Ascending aorta (tissue), 2 donors: ENCODE measurements at regions not wholly inside any gene's neighbourhood (a gene's known extent, or its start where the extent isn't known, plus 50 kb on each side); places are given as distances from the start of the nearest gene placed in this dataset.

Experiments
- DNase-seq, 2 donors: peaks; one replicate each; pipeline ENCODE4 v3.0.0-alpha.2; 2019; ENCODE audit warnings: low spot score in 2 of 2
- H3K27ac ChIP-seq, 2 donors: fragments of 200-600 bp; sonication (generic); one replicate each; pipeline ENCODE4 v1.5.1; 2016 to 2017; ENCODE audit warnings: mild to moderate bottlenecking in 1 of 2
- H3K27me3 ChIP-seq: fragments of 200-600 bp; sonication (generic); one replicate; pipeline ENCODE4 v1.5.1; 2017
- H3K36me3 ChIP-seq, 2 donors: fragments of 200-600 bp; sonication (generic); one replicate each; pipeline ENCODE4 v1.5.1; 2016
- H3K4me1 ChIP-seq, 2 donors: fragments of 200-600 bp; sonication (generic); one replicate each; pipeline ENCODE4 v1.5.1; 2016 to 2017; ENCODE audit warnings: mild to moderate bottlenecking in 1 of 2
- H3K4me3 ChIP-seq, 2 donors: fragments of 200-600 bp; sonication (generic); one replicate each; pipeline ENCODE4 v1.5.1; 2016 to 2017; ENCODE audit warnings: mild to moderate bottlenecking in 1 of 2
- H3K9me3 ChIP-seq, 2 donors: fragments of 200-600 bp; sonication (generic); one replicate each; pipeline ENCODE4 v1.5.1; 2016
- CTCF ChIP-seq, 3 experiments: fragments of 200-600 bp in 2 of 3; fragments of 450-650 bp in 1 of 3; sonication (generic) in 2 of 3; IDR thresholded peaks; one replicate each; pipeline ENCODE4 v1.5.1; 2016 to 2019; ENCODE audit warnings: antibody characterized with exemption in 3 of 3, mild to moderate bottlenecking in 1 of 3, moderate library complexity in 1 of 3
- intact Hi-C: fragments of 100-400 bp; cut with DNase I; formaldehyde crosslinking; loops from one replicate; pipeline ENCODE4 v1.15.1; 2023

GRCh38 chr4:126221717-126222340, 907.1 kb downstream of the FAT4 start:
- Histone ChIP-seq H3K27me3 (no peaks in the 10 kb centered on the region), H3K9me3 (no peaks in the 10 kb centered on the region), H3K4me3 (no peak overlapping the region), H3K27ac (no peak overlapping the region), H3K36me3 (no peaks in the 10 kb centered on the region), H3K4me1 (no peaks in the 10 kb centered on the region)
- no peak for DNase-seq
- intact Hi-C loops, result no loop called here
- no peak for TF ChIP-seq CTCF (IDR thresholded peaks at IDR 0.05)

- peak in 2 of 3 experiments; percentile 35 to 45 for TF ChIP-seq CTCF (IDR thresholded peaks at IDR 0.05)
- Histone ChIP-seq H3K9me3 (no peaks in the 10 kb centered on the region), H3K4me1 (no peaks in the 10 kb centered on the region), H3K36me3 (no peaks in the 10 kb centered on the region), H3K27ac (no peak overlapping the region), H3K4me3 (no peak overlapping the region), H3K27me3 (no peaks in the 10 kb centered on the region)
- no peak for DNase-seq
- intact Hi-C loops, result no loop called here
Observed at GRCh38 chr4:126223784-126224407, 909.1 kb downstream of the FAT4 start.

DNA sequence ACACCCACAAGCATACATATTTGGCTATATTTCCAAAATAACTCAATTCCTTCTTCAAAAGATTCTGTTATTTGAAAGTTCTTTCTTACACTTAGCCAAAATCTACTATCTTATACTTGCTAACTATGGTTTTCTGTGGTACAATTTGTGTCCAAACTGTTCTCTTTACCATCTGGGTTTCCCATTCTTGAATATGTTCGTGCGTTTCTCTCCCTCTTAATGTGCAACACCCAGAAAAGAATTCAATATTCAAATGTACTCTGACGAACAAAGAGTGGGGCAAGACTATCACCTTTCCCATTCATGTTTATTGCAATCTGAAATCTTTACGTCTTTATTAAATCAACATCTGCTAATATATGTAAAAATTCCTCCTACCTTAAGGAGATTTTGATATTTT, 912.7 kb downstream of the FAT4 start:
- no peak for DNase-seq
- Histone ChIP-seq H3K4me1 (no peaks in the 10 kb centered on the region), H3K9me3 (no peaks in the 10 kb centered on the region), H3K36me3 (no peaks in the 10 kb centered on the region), H3K27me3 (no peaks in the 10 kb centered on the region), H3K4me3 (no peak overlapping the region), H3K27ac (no peak overlapping the region)
- TF ChIP-seq CTCF (IDR thresholded peaks at IDR 0.05), result no peak
- intact Hi-C loops, result no loop called here

- intact Hi-C loops, result no loop called here
- no peaks in the 10 kb centered on the region for H3K27me3 ChIP-seq
- peaks cover 0 to 12% of the 10 kb centered on the region in 2 donors for H3K9me3 ChIP-seq
- no peak for TF ChIP-seq CTCF (IDR thresholded peaks at IDR 0.05)
- H3K36me3 ChIP-seq, result no peaks in the 10 kb centered on the region
- no peaks in the 10 kb centered on the region for H3K4me1 ChIP-seq
- DNase-seq, result no peak
- H3K4me3 ChIP-seq, result no peak overlapping the region
- H3K27ac ChIP-seq, result no peak overlapping the region
Observed at GRCh38 chr4:126230269-126230668, 915.5 kb downstream of the FAT4 start.

GRCh38 chr4:126233483-126233882, 918.7 kb downstream of the FAT4 start:
- Histone ChIP-seq H3K4me3 (no peak overlapping the region), H3K27me3 (no peaks in the 10 kb centered on the region), H3K36me3 (no peaks in the 10 kb centered on the region), H3K27ac (no peak overlapping the region), H3K4me1 (no peaks in the 10 kb centered on the region), H3K9me3 (peaks cover 0 to 18% of the 10 kb centered on the region in 2 donors)
- intact Hi-C loops, result no loop called here
- no peak for TF ChIP-seq CTCF (IDR thresholded peaks at IDR 0.05)
- DNase-seq, result no peak
